OCI-LY7 (cell line): ENCODE measurements at regions not wholly inside any gene's neighbourhood (a gene's known extent, or its start where the extent isn't known, plus 50 kb on each side); places are given as distances from the start of the nearest gene placed in this dataset.

ENCODE experiments used
- BruUV-seq: library from RNA; stranded (reverse); fragments of 400-500 nt; replicated peaks from 2 replicates; lab custom pipeline; 2021; lab: Mats Ljungman, UMichigan
- CTCF ChIA-PET: fragments of 300-600 bp; sonication (Branson Sonifier 250); formaldehyde crosslinking; loops from one replicate; lab custom pipeline; 2022; ENCODE audit warnings: antibody characterized with exemption; ENCODE audit not compliant: unreplicated experiment; lab: Charles Lee
- POLR2A ChIA-PET: fragments of 300-600 bp; sonication (Branson Sonifier 250); formaldehyde crosslinking; loops from one replicate; lab custom pipeline; 2022; ENCODE audit warnings: antibody characterized with exemption; lab: Charles Lee
- DNase-seq: peaks from one replicate; pipeline ENCODE4 v3.0.0-alpha.2; 2015; ENCODE audit warnings: low spot score
- H2AFZ ChIP-seq: fragments of 200-600 bp; sonication (generic), shearing (Covaris generic); 2 replicates; pipeline ENCODE4 v1.6.1; 2014; ENCODE audit warnings: mild to moderate bottlenecking, antibody characterized with exemption, low read length, moderate library complexity
- H3K27ac ChIP-seq: fragments of 200-600 bp; sonication (generic); 2 replicates; pipeline ENCODE4 v1.5.1; 2014; ENCODE audit warnings: mixed run types, low read depth, mild to moderate bottlenecking, moderate library complexity, low read length, inconsistent platforms; ENCODE audit not compliant: poor library complexity, severe bottlenecking
- H3K36me3 ChIP-seq: fragments of 200-600 bp; sonication (generic); 2 replicates; pipeline ENCODE4 v1.6.1; 2014; ENCODE audit warnings: mild to moderate bottlenecking, antibody characterized with exemption, low read length, moderate library complexity, mixed read lengths; ENCODE audit not compliant: insufficient read depth
- H3K4me1 ChIP-seq: fragments of 200-600 bp; sonication (generic); 2 replicates; pipeline ENCODE4 v1.5.1; 2014; ENCODE audit warnings: mild to moderate bottlenecking, low read length; ENCODE audit not compliant: insufficient read depth, poor library complexity, severe bottlenecking
- H3K4me2 ChIP-seq: fragments of 200-600 bp; sonication (generic); 2 replicates; pipeline ENCODE4 v1.6.1; 2014; ENCODE audit warnings: mild to moderate bottlenecking, low read length
- H3K4me3 ChIP-seq: fragments of 200-600 bp; sonication (generic); 2 replicates; pipeline ENCODE4 v1.5.1; 2014; ENCODE audit warnings: mild to moderate bottlenecking, low read depth, low read length; ENCODE audit not compliant: poor library complexity, severe bottlenecking
- H3K79me2 ChIP-seq: fragments of 200-600 bp; sonication (generic); 2 replicates; pipeline ENCODE4 v1.6.1; 2016; ENCODE audit warnings: low read depth, mild to moderate bottlenecking, low read length, moderate library complexity, mixed read lengths; ENCODE audit not compliant: insufficient read depth
- H3K9me2 ChIP-seq: fragments of 200-600 bp; sonication (generic); 2 replicates; pipeline ENCODE4 v1.6.1; 2016; ENCODE audit warnings: mild to moderate bottlenecking, low read length, mixed read lengths; ENCODE audit not compliant: insufficient read depth
- H3K9me3 ChIP-seq: fragments of 200-600 bp; sonication (generic); 2 replicates; pipeline ENCODE4 v1.6.1; 2014; ENCODE audit warnings: mild to moderate bottlenecking, mixed run types, low read length, mixed read lengths
- H4K20me1 ChIP-seq: fragments of 200-600 bp; sonication (generic); 2 replicates; pipeline ENCODE4 v1.6.1; 2014; ENCODE audit warnings: mild to moderate bottlenecking, antibody characterized with exemption, low read length, moderate library complexity, mixed read lengths; ENCODE audit not compliant: insufficient read depth
- CTCF ChIP-seq: fragments of 200-600 bp; sonication (generic); conservative IDR thresholded peaks from 2 replicates; pipeline ENCODE4 v1.5.1; 2014; ENCODE audit warnings: mild to moderate bottlenecking, antibody characterized with exemption, low read length, moderate library complexity, mixed read lengths
- EZH2phosphoT487 ChIP-seq: fragments of 200-600 bp; sonication (generic); IDR thresholded peaks from 2 replicates; pipeline ENCODE4 v1.6.1; 2018; ENCODE audit warnings: low read depth, borderline replicate concordance, mild to moderate bottlenecking, mixed run types, antibody characterized with exemption, low read length, moderate library complexity, mixed read lengths
- intact Hi-C: fragments of 100-400 bp; cut with micrococcal nuclease; formaldehyde crosslinking; loops from one replicate; pipeline ENCODE4 v1.10.0; 2022; ENCODE audit not compliant: unreplicated experiment

GRCh38 chr7:130962109-130962508 lies 228.1 kb upstream of the KLF14 start:
- CTCF ChIA-PET = interaction anchor here (0.6 kb wide), 1 partner anchor 257 kb away, joined by 3 read pairs; no protein-coding TSS in a partner anchor
- H3K4me2 ChIP-seq = no peak overlapping the region
- no peak overlapping the region for H2AFZ ChIP-seq
- BruUV-seq = no TSS peak
- H3K9me3 ChIP-seq = no peaks in the 10 kb centered on the region
- peaks cover 53% of the 10 kb centered on the region for H3K4me1 ChIP-seq
- H3K36me3 ChIP-seq = peaks cover 37% of the 10 kb centered on the region
- no peak overlapping the region for H3K27ac ChIP-seq
- 0 out of 2 replicates have a peak, but pooled peaks cover 3% of the 10 kb centered on the region for H4K20me1 ChIP-seq
- TF ChIP-seq EZH2phosphoT487 (no peak), CTCF (no peak)
- peaks cover 6% of the 10 kb centered on the region; the same call in 1 of the 2 replicates for H3K79me2 ChIP-seq
- H3K9me2 ChIP-seq = no peaks in the 10 kb centered on the region
- H3K4me3 ChIP-seq = no peak overlapping the region
- DNase-seq = no peak
- intact Hi-C loops = loop anchor here (5.0 kb wide), 1 partner anchor 145 kb away; no protein-coding TSS in a partner anchor
- POLR2A ChIA-PET = no interaction called here

- no peaks in the 10 kb centered on the region for H3K9me2 ChIP-seq
- ChIA-PET CTCF (no interaction called here), POLR2A (interaction anchor here (0.6 to 0.7 kb wide), 2 partner anchors 13 to 77 kb away, joined by 3 to 4 read pairs; no protein-coding TSS in a partner anchor)
- intact Hi-C loops = loop anchor here (5.0 kb wide), 1 partner anchor 144 kb away; no protein-coding TSS in a partner anchor
- H3K27ac ChIP-seq = no peak overlapping the region
- no peak for DNase-seq
- H3K4me3 ChIP-seq = no peak overlapping the region
- no peak overlapping the region for H2AFZ ChIP-seq
- no peaks in the 10 kb centered on the region for H3K9me3 ChIP-seq
- no TSS peak for BruUV-seq
- peaks cover 33% of the 10 kb centered on the region for H3K36me3 ChIP-seq
- H3K79me2 ChIP-seq = peaks cover 6% of the 10 kb centered on the region; the same call in 1 of the 2 replicates
- 0 out of 2 replicates have a peak, but pooled peaks cover 3% of the 10 kb centered on the region for H4K20me1 ChIP-seq
- TF ChIP-seq CTCF = no peak
- no peak for TF ChIP-seq EZH2phosphoT487
- peaks cover 40% of the 10 kb centered on the region for H3K4me1 ChIP-seq
- H3K4me2 ChIP-seq = no peak overlapping the region
These were observed 229.3 kb upstream of the KLF14 start for GRCh38 chr7:130963339-130963738.

GRCh38 chr7:130965515-130965914 lies 231.5 kb upstream of the KLF14 start:
- H3K9me3 ChIP-seq = no peaks in the 10 kb centered on the region
- no peaks in the 10 kb centered on the region; the same call in 1 of the 2 replicates for H3K79me2 ChIP-seq
- H3K4me3 ChIP-seq = no peak overlapping the region
- H2AFZ ChIP-seq = no peak overlapping the region
- no peak for TF ChIP-seq CTCF
- no peak for TF ChIP-seq EZH2phosphoT487
- POLR2A ChIA-PET = no interaction called here
- CTCF ChIA-PET = no interaction called here
- H3K4me2 ChIP-seq = no peak overlapping the region
- peaks cover 21% of the 10 kb centered on the region for H3K36me3 ChIP-seq
- H3K27ac ChIP-seq = no peak overlapping the region
- DNase-seq = no peak
- intact Hi-C loops = no loop called here
- BruUV-seq = no TSS peak
- H4K20me1 ChIP-seq = 0 out of 2 replicates have a peak, but pooled peaks cover 3% of the 10 kb centered on the region
- H3K4me1 ChIP-seq = peaks cover 26% of the 10 kb centered on the region
- no peaks in the 10 kb centered on the region for H3K9me2 ChIP-seq
